ENCODE measurements at regions not wholly inside any gene's neighbourhood (a gene's known extent, or its start where the extent isn't known, plus 50 kb on each side); places are given as distances from the start of the nearest gene placed in this dataset.

GRCh38 chr9:135222881-135223760, 135.7 kb downstream of the OLFM1 start:
- Histone ChIP-seq H3K36me3 (no peaks in the 10 kb centered on the region), H3K4me3 (no peak overlapping the region), H3K27ac (no peak overlapping the region), H3K27me3 (peaks cover 10 to 24% (median 13%) of the 10 kb centered on the region in 3 donors), H3K9me3 (no peaks in the 10 kb centered on the region), H3K4me1 (no peaks in the 10 kb centered on the region)
- DNase-seq (no peak), ATAC-seq (no peak)
- in situ Hi-C loops (cut with MboI; ENCODE audit: low sequenced_read_pairs in 4 of 4) (no loop called here), intact Hi-C loops (cut with DNase I; ENCODE audit: low total_unique reads) (no loop called here)
- TF ChIP-seq CTCF (IDR thresholded peaks at IDR 0.05 in 4 of 5, conservative IDR thresholded peaks at IDR 0.05 in 1 of 5) (no peak), POLR2A (IDR thresholded peaks at IDR 0.05) (no peak)

GRCh38 chr9:135223831-135224230, 136.4 kb downstream of the OLFM1 start:
- ATAC-seq (no peak), DNase-seq (no peak)
- Histone ChIP-seq H3K9me3 (no peaks in the 10 kb centered on the region), H3K4me1 (no peaks in the 10 kb centered on the region), H3K27me3 (peaks cover 4 to 20% (median 8%) of the 10 kb centered on the region in 3 donors), H3K4me3 (no peak overlapping the region), H3K27ac (no peak overlapping the region), H3K36me3 (no peaks in the 10 kb centered on the region)
- in situ Hi-C loops (cut with MboI; ENCODE audit: low sequenced_read_pairs in 4 of 4): no loop called here
- TF ChIP-seq POLR2A (IDR thresholded peaks at IDR 0.05) (no peak), CTCF (IDR thresholded peaks at IDR 0.05 in 4 of 5, conservative IDR thresholded peaks at IDR 0.05 in 1 of 5) (no peak)
- intact Hi-C loops (cut with DNase I; ENCODE audit: low total_unique reads): no loop called here

- DNase-seq (no peak), ATAC-seq (no peak)
- Histone ChIP-seq H3K4me1 (no peaks in the 10 kb centered on the region), H3K27ac (no peak overlapping the region), H3K9me3 (no peaks in the 10 kb centered on the region), H3K36me3 (no peaks in the 10 kb centered on the region), H3K27me3 (peaks cover 3 to 16% (median 4%) of the 10 kb centered on the region in 3 donors), H3K4me3 (no peak overlapping the region)
- TF ChIP-seq CTCF (IDR thresholded peaks at IDR 0.05 in 4 of 5, conservative IDR thresholded peaks at IDR 0.05 in 1 of 5): no peak
- no peak for TF ChIP-seq POLR2A (IDR thresholded peaks at IDR 0.05)
- intact Hi-C loops (cut with DNase I; ENCODE audit: low total_unique reads): no loop called here
- in situ Hi-C loops (cut with MboI; ENCODE audit: low sequenced_read_pairs in 4 of 4): no loop called here
Measured at GRCh38 chr9:135224286-135224877, 136.9 kb downstream of the OLFM1 start.

- no peak overlapping the region for H3K4me3 ChIP-seq
- in situ Hi-C loops (cut with MboI; ENCODE audit: low sequenced_read_pairs in 4 of 4) (no loop called here), intact Hi-C loops (cut with DNase I; ENCODE audit: low total_unique reads) (no loop called here)
- H3K36me3 ChIP-seq: no peaks in the 10 kb centered on the region
- H3K27ac ChIP-seq: no peak overlapping the region
- TF ChIP-seq POLR2A (IDR thresholded peaks at IDR 0.05) (no peak), CTCF (IDR thresholded peaks at IDR 0.05 in 4 of 5, conservative IDR thresholded peaks at IDR 0.05 in 1 of 5) (no peak)
- DNase-seq (no peak), ATAC-seq (no peak)
- H3K4me1 ChIP-seq: no peaks in the 10 kb centered on the region
- peaks cover 0 to 14% (median 4%) of the 10 kb centered on the region in 3 donors for H3K27me3 ChIP-seq
- H3K9me3 ChIP-seq: no peaks in the 10 kb centered on the region
Measured at GRCh38 chr9:135224921-135225541, 137.6 kb downstream of the OLFM1 start.

Measured in gastrocnemius medialis (tissue), 4 donors.